K562 (cell line): ENCODE measurements at regions not wholly inside any gene's neighbourhood (a gene's known extent, or its start where the extent isn't known, plus 50 kb on each side); places are given as distances from the start of the nearest gene placed in this dataset.
A peak's percentile ranks its signal among the peaks of the same experiment; 100 is the strongest.

Source experiments
- CSDE1 ChIP-seq, 2 experiments: fragments of 450-650 bp; IDR thresholded peaks; 2 replicates each; pipeline ENCODE4 v1.6.1; 2016; ENCODE audit warnings: mild to moderate bottlenecking in 1 of 2
- CUX1 ChIP-seq: fragments of 200-800 bp; sonication (Bioruptor generic); IDR thresholded peaks from 2 replicates; pipeline ENCODE4 v1.6.1; 2016; ENCODE audit warnings: missing genetic modification characterization, missing compliant biosample characterization
- DPF2 ChIP-seq: fragments of 450-650 bp; IDR thresholded peaks from 2 replicates; pipeline ENCODE4 v1.6.1; 2016
- ELF1 ChIP-seq: fragments of 200-800 bp; sonication (Bioruptor generic); IDR thresholded peaks from 2 replicates; pipeline ENCODE4 v1.6.1; 2016; ENCODE audit warnings: missing genetic modification characterization, missing compliant biosample characterization
- EP400 ChIP-seq: fragments of 450-650 bp; IDR thresholded peaks from 2 replicates; pipeline ENCODE4 v1.6.1; 2017; ENCODE audit warnings: antibody characterized with exemption, mild to moderate bottlenecking, moderate library complexity
- ESRRA ChIP-seq: fragments of 450-650 bp; IDR thresholded peaks from 2 replicates; pipeline ENCODE4 v1.6.1; 2014; ENCODE audit warnings: low read depth, mild to moderate bottlenecking, moderate library complexity, borderline replicate concordance
- FOXJ3 ChIP-seq: sonication (generic); formaldehyde crosslinking; IDR thresholded peaks from 2 replicates; pipeline ENCODE4 v1.4.0; 2020; ENCODE audit warnings: mild to moderate bottlenecking, missing genetic modification reagents
- RFX1 ChIP-seq: fragments of 450-650 bp; IDR thresholded peaks from 2 replicates; pipeline ENCODE4 v1.6.1; 2016; ENCODE audit warnings: mild to moderate bottlenecking, moderate library complexity
- TCFL5 ChIP-seq: fragments of 250-450 bp; sonication (Bioruptor Pico); conservative IDR thresholded peaks from 2 replicates; pipeline ENCODE4 v1.6.1; 2021; ENCODE audit warnings: mild to moderate bottlenecking, moderate library complexity, matching md5 sums
- ZBTB12 ChIP-seq: fragments of 250-450 bp; sonication (Bioruptor Pico); IDR thresholded peaks from 2 replicates; pipeline ENCODE4 v1.4.0; 2020
- ZNF239 ChIP-seq: fragments of 250-450 bp; sonication (Bioruptor Pico); IDR thresholded peaks from 2 replicates; pipeline ENCODE4 v1.4.0; 2020; ENCODE audit warnings: mild to moderate bottlenecking
- ZNF318 ChIP-seq, 2 experiments: fragments of 450-650 bp; IDR thresholded peaks; 2 replicates each; pipeline ENCODE4 v1.6.1; 2016; ENCODE audit warnings: mild to moderate bottlenecking in 2 of 2, borderline replicate concordance in 1 of 2, low read depth in 1 of 2, moderate library complexity in 1 of 2
- ZNF584 ChIP-seq: fragments of 200-800 bp; sonication (Bioruptor generic); IDR thresholded peaks from 2 replicates; pipeline ENCODE4 v1.6.1; 2016; ENCODE audit warnings: low read depth, mild to moderate bottlenecking, missing genetic modification characterization, missing compliant biosample characterization

- 0 out of 2 replicates have a peak, but pooled peaks have one; percentile 34 for TF ChIP-seq ZBTB12 (CRISPR knock-in tag)
- TF ChIP-seq FOXJ3 (CRISPR knock-in tag): peak; percentile 35; the same call in 1 of the 2 replicates
- TF ChIP-seq ZNF584 (CRISPR knock-in tag): peak; percentile 99
- TF ChIP-seq ESRRA: peak; percentile 98
- 0 out of 4 replicates have a peak, but pooled peaks of 1 of the 2 experiments have one; percentile 38 for TF ChIP-seq ZNF318 (IDR thresholded peaks at IDR 0.05; ENCODE audit: borderline replicate concordance in 1 of 2, low read depth in 1 of 2)
- peak; percentile 20; the same call in 1 of the 2 replicates for TF ChIP-seq ELF1
- TF ChIP-seq RFX1: peak; percentile 97
- peak; percentile 97 for TF ChIP-seq CUX1 (CRISPR knock-in tag)
- TF ChIP-seq TCFL5: peak; percentile 71; the same call in 1 of the 2 replicates
- peak; percentile 41; the same call in 1 of the 2 replicates for TF ChIP-seq EP400
- peak; percentile 64; the same call in 1 of the 2 replicates for TF ChIP-seq ZNF239 (CRISPR knock-in tag)
- TF ChIP-seq CSDE1 (IDR thresholded peaks at IDR 0.05): peak in 1 of 2 experiments; percentile 83; a peak in 1 of 4 replicates
- TF ChIP-seq DPF2: peak; percentile 33; the same call in 1 of the 2 replicates
Observed at GRCh38 chr1:121080197-121080903, 103.8 kb downstream of the FAM72B start (continued).
